PC-3 (cell line): ENCODE measurements at regions not wholly inside any gene's neighbourhood (a gene's known extent, or its start where the extent isn't known, plus 50 kb on each side); places are given as distances from the start of the nearest gene placed in this dataset.

Source experiments
- EZH2 ChIP-seq: fragments of 300-600 bp; sonication (generic); IDR thresholded peaks from one replicate; pipeline ENCODE4 v1.6.1; 2017; ENCODE audit warnings: antibody characterized with exemption, mild to moderate bottlenecking, low read length; ENCODE audit not compliant: unreplicated experiment
- EZH2phosphoT487 ChIP-seq: fragments of 300-600 bp; sonication (generic); IDR thresholded peaks from 2 replicates; pipeline ENCODE4 v1.6.1; 2018; ENCODE audit warnings: mild to moderate bottlenecking, antibody characterized with exemption, low read length, borderline replicate concordance
- TF ChIP-seq, protein P1 (sequence below): fragments of 300-600 bp; sonication (generic); conservative IDR thresholded peaks from 2 replicates; pipeline ENCODE4 v1.5.1; 2017; ENCODE audit warnings: antibody characterized with exemption, low read depth, mild to moderate bottlenecking, low read length

GRCh38 chr12:105924526-105925208 lies 214.1 kb downstream of the NUAK1 start:
- TF ChIP-seq, protein P1, sequence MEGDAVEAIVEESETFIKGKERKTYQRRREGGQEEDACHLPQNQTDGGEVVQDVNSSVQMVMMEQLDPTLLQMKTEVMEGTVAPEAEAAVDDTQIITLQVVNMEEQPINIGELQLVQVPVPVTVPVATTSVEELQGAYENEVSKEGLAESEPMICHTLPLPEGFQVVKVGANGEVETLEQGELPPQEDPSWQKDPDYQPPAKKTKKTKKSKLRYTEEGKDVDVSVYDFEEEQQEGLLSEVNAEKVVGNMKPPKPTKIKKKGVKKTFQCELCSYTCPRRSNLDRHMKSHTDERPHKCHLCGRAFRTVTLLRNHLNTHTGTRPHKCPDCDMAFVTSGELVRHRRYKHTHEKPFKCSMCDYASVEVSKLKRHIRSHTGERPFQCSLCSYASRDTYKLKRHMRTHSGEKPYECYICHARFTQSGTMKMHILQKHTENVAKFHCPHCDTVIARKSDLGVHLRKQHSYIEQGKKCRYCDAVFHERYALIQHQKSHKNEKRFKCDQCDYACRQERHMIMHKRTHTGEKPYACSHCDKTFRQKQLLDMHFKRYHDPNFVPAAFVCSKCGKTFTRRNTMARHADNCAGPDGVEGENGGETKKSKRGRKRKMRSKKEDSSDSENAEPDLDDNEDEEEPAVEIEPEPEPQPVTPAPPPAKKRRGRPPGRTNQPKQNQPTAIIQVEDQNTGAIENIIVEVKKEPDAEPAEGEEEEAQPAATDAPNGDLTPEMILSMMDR = no peak
- TF ChIP-seq EZH2phosphoT487 = no peak
- TF ChIP-seq EZH2 = no peak
